ENCODE measurements at regions not wholly inside any gene's neighbourhood (a gene's known extent, or its start where the extent isn't known, plus 50 kb on each side); places are given as distances from the start of the nearest gene placed in this dataset.

DNA sequence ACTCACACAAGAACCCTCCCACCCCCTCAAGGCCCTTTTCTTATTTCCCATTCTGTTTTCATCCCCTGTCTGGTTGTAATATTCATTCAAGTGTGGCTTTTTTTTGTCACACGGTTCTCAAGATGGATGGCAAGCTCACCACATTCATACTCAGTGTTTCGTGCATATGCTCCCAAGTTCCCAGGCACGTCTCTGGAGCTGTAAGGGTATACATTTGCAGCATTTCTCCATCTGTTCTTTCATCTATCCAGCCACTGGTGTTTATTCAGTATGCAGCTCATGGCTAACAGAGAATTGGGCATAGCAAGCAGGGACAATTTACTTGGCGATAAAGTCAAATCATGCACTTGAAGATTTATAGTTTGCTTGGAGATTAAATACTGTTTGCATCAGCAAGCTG lies 212.1 kb downstream of the GRIN2B start:
- DNase-seq = peak in 3 of 58 donors; percentile 4 to 16 (median 11)

DNA sequence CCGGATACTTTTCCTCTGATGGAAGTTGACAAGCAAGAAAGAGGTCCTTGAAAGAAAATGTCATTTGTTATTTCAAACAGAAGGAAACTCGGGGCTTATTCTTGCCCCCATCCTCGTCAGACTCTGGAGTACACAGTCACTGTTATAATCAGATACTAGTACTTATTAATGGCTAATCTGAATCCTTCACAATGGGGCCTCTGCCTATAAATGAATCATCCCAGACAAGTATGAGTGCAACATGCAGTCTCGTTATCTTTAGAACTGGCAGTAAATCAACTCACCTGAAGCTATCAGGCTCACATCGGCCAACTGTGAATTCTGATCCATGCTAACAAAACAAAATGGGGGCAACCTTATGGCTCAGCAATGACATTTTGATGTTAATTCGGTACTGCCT lies 216.7 kb downstream of the GRIN2B start:
- DNase-seq = no peak

DNA sequence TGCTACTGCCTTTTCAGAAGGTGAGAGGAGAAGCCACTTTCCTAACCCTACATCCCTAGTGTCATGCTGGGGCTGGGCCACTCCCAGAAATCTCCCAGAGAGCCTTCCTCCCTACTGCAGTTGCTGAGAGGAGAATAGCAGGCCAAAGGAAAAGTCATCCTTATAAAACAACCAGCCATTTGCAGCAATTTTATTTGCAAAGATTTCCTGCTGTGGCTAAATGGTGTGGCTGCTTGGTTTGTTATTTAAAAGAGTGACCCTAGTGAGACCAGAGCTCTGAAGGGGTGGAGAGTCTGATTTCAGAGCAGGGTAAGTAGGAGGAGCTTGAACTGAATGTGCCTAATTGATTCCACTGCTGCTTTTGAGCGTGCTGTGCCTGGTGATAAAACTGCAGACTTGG lies 232.0 kb downstream of the GRIN2B start:
- DNase-seq = no peak

DNA sequence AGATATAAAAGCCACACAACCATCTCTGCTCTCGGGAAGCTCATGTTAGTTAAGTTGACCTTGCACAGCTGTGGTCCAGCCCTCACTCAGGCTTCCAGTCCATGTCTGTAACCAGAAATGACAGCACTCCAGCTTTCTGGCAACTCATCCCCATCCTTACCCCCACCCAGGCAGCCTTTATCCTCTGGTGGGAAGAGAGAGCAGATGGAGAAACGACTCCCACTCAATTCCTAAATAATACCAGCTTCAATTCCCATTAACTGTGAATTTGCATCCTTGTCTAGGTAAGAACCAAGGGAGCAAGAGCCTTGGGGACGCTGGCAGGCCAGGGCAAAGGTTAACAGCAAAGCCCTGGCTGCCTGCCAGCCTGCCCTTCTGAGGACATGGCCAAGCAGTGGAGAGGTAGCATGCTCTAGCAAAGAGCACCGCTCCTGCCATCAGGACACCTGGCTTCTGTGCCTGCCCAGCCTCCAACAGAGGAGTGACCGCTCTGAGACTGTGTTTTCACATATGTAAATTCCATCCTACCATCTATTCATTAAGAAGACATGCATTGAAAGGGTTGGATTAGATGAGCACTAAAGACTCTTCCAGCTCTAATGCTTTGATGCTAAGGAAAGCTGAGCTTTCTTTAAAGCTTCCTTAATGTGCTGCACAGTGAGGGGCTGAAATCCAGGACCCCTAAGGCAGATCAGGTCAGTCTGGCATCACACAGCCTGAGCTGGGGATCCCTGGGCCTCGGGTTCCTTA lies 236.1 kb downstream of the GRIN2B start:
- no peak for DNase-seq

DNA sequence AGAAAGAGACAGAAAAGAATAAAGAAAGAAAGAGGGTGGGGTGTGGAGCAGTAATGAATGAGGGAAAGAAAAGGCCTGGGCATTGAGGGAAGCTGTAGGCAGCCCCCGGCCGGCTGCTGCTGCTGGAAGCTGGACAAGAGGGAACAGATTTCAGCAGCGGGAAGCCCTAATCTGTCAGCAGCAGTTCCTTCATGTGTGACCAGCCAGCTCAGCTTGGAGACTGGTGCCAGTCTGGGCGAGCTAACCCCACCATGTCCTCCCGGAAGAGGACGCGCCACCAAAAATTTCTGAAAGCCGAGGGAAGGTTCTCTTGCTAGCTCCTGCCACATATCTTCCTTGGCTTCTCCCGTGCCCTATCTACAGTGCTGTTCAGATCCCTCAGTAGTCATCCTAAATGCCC lies 236.8 kb downstream of the GRIN2B start:
- peak in 6 of 58 donors; percentile 5 to 41 (median 12) for DNase-seq

DNA sequence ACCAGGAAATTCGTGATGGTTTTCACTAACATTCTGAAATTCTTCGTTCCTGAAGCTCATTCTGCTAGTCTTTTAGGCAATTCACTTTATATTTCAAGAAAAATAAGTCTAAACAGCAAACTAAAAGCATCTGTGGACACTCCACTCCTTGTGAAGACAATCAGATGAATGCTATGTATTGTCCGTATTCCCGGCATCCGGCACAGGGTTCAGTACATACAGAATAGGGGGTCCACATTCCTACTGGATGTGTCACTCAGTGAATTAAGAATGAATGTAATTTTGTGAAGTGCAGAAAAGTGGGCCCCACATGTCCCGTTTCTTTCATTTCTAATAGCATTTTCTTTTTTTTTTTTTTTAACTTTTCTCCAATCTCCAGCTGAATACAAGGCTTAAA lies 241.3 kb downstream of the GRIN2B start:
- DNase-seq = no peak

DNA sequence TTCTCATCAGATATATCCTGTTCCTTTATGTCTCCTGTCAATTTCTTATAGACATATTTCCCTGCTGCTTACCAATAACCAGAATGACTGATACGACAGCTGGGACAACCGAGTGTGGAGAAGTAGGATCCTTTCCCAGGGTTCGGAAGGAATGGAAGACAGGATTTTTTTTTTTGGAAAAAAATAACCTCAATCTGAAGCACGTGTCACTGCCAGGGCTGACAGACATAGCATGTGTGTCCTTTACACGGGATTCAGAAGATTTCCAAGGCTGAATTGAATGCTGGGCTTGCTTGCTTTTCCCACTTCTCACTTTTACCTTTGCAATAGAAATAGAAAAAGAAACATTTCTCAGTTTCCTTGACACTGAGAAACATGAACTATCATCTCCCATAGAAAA lies 245.7 kb downstream of the GRIN2B start:
- DNase-seq = no peak

DNA sequence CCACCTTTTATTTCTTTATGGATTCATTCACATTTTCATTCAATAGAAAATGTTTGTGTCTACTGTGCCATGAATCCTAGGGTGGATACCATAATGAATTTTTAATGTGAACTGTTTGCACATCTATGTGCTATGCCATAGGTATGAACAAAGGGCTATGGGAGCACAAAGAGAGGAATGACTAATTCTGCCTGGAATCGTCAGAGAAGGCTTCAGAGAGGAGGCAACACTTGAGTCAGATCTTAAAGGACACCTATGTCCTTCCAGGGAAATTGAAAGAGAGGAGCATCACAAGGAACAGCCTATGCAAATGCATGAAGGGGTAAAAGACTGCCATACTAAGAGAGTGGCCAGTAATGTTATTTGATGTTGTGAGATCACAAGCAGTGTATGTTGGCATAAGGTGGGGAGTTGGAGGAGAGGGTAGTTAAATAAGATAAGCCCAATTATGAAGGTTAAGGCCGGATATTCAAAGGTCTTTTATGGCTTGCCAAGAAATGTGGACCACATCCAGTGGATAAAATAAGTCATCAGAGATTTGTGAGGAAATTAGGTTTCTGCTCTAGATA lies 246.7 kb downstream of the GRIN2B start:
- no peak for DNase-seq

DNA sequence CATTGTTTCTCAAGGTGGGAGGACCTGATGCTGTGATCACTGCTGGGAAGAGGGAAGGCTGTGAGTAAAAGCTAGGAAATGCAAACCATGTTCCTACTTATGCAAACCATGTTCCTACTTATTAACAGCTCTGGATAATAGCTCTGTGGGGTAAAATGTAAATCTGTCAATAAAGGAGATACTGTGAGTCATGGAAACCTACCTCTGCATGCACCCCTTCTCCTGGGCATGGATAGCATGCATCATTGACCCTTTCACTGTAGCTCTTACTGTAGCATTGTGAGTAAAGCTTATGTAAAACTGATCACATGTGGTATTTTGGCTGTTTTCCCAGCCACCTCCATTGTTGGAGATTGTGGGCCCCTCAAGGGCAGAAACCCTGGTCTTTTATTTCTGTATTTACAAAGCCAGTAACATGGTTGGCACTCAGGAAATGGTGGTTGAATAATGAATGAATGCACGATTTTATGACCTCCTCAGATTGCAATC lies 253.7 kb downstream of the GRIN2B start:
- DNase-seq = no peak

DNA sequence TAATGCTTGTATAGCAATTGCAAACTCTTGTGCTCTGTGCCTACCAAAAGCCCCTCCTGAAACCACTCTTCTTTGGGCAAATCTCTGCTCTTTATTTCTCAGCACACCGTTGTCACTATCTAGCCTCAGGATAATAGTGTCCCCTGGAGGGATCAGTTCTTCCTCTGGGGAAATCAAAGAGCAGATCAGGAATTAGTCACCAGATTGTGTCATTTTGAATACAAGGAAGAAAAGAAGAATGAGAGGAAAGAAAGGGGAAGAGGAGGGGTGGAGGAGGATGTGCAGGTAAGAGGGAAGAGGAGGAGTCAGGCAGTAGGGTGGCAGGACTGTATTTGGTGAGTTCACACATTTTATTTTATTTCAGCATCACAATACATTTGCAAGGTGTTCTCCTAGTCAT lies 256.4 kb downstream of the GRIN2B start:
- no peak for DNase-seq

DNA sequence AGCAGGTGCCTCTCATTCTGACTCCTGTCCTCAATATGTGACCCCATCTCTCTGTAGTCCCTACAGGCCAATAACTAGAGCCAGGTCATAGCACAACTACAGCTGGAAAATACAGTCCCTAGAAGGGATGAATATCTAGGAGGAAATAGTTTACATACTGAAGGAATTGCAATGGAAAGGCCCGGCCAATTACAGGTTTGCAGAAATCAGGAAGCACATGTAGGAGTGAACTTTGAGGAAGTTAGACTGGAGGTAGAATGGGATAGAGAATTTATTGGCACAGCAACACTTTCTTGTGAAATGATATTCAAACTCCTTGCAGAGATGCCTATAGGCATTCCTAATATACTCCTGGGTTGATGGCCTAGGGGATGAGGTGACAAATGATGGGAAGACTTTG lies 257.3 kb downstream of the GRIN2B start:
- no peak for DNase-seq

DNA sequence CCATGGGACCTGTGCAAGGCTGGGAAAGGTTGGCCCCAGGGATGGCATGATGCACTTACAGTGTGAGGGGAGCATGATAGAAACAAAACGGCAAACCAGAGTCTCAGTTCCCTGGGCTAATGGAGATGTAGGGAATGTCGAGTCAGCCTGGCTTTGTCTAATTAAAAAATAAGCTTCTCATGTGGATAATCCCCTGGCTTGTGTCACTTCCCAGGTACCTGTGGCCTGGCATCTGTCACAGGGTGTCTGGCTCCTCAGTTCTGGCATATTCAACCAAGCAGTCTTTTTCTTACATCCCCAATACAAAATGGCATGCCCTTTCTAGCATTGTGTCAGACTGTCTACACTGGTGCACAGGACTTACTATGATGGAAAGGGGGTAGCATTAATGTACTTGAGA lies 261.4 kb downstream of the GRIN2B start:
- DNase-seq = no peak

DNA sequence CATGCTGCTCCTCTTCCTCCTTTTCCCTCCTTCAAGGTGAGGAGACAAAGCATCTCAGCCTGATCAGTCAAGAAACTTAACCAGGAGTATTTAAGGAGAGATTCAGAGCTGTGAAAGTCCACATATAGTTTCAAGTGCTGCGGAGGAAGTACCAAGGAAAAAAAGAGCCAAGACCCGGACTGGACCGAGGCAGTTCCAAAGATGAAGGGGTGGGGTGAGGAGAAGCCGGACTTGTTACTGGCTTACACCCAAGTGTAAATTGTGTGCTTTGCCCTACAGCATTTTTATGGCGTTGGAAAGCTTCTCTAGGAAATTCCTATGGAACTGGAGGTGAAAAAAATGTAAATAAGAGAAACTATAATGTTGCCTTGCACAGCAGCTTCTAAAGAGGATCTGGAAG lies 263.1 kb downstream of the GRIN2B start:
- DNase-seq = no peak

DNA sequence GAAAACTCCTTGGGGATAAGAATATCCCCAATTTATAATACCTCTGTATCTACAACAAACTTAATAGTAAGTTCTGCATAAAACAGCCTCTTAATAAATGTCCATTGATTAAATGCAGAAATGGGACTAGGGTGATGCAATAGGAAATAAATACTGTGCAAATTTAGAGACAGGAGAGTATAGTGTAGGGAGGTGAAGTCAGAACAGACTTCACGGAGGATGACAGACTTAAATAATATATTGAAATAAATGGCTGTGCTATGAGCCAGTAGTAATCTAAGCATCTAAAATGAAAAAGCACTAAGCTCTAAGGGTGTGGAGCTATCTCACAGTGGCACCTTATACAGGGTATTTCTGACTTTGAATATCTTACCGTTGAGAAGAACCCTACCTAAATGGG lies 265.3 kb downstream of the GRIN2B start:
- no peak for DNase-seq

DNA sequence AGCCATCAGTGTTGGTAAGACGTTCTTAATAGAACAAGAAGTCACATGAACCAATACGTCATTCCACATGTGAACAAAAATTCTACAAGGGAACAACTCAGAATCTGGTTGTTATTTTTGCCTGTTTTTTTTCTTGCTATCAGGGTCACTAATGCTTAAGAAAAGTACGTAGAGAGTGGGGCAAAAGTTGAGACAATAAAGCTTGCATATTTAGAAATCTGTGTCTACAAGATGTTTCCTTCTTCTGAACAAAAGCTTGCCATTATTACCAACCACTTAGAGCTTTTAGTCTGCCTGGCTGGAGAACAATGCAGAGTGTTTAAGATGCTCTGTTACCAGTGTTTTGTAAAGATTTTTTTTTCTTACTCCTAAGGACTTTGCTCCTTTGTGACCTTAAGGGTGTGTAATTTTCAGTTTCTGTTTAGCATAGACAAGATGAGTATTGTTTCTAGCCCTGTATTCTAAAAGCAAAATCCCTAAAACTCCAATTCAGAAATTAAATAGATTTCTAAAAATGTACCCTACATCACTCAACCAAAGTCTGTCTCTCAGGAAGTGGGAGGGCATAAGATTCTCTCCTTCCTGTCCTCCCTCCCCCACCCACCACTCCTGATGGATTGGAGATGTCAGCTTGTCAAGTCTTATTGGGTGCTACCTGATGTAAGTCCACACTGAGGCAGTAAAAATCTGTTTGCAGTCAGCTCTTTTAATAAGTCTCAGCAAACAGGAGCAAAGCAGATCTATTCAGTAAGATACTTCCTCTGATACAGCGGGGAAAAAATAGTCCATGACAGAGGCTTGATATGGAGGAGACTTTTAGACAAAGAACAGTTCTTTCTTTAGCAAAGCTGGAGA lies 267.6 kb downstream of the GRIN2B start:
- no peak for DNase-seq

DNA sequence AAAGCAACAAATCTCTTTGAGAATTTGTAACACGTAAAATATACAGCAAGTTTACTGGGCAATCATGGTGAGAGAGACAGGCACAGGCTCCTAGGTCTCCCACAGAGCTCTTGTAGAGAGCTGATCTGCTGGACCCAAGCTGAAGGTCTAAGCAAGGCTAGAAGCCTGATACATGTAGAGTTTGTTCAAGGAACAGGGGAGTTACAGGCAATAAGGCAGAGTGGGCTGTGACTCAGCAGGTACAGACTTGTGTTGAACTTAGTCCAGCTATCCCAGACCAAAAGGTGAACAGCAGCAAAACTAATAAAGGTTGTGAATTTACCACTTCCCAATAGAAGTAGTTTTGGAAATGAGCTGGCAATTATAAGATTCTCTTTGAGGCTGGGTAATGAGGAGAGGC lies 273.6 kb downstream of the GRIN2B start:
- DNase-seq = no peak

DNA sequence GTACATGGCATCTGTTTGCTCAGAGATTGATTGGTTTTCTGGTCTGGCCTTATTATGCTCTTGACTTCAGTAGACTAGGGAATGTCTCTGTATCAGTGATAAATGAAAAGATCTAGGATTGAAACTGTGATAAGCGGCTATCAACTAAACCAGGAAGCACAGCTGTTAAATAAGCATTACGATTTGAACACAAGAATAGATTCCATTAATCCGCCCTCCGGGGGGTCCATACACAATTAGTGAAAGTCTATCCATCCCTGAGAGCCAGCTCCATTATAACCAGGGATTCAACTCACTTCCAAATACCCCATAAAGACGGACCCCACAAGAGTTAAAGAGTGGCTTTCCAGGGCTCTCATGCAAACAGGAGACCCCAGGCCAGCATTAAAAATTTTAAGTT lies 279.0 kb downstream of the GRIN2B start:
- no peak for DNase-seq

DNA sequence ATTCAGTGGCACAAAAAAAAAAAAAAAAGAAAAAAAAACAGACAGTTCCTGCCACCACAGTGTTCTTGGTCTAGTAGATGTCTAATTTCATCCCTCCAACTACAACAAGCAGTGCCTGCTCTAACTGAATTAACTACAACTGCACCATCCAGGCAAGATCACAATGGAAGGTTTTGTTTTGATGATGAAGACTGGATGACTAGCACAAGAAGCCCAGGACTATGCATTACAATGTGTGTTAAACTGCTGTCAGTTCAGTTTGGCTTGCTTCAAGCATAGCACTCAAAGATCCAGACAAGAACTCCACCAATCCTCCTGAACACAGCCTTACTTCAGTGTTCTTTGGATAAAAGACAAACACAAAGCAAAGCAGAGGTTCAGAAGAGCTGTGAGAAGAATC lies 279.9 kb downstream of the GRIN2B start:
- no peak for DNase-seq

DNA sequence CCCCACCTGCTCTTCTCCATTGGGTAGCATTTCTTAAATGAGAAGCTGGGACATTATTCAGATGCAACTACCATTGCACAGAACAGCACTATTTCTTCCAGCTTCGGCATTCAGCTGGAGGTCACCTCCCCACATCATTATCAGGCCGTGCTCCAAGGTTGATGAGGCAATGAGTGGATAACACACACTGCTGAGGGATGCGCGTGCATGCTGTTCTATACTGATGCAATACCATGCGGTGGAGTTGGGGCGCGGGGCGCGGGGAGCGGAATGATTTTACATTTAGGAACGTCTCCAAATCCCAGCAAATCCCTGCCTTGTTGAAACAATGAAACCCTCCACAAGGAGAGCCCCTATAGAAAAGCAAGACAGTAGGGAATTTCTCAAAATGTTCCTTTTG lies 283.4 kb downstream of the GRIN2B start:
- no peak for DNase-seq

DNA sequence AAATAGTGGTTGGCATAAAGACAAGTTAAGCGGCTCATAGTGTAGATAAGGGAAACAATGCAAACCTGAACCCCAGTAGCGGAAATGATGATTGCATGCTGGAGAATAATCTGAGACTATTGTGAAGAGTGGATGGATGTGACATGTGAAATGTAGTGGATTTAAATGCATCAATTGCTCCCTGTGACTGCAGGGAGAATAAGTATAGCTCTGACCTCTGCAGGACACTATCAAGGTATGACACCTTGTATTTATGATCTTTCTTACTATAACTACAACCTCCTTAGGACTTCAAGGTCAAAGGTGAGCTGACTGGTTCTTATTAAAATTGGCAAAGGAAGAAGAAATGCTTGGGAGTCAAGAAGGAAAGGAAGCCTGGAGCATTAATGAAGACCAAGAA lies 285.6 kb downstream of the GRIN2B start:
- DNase-seq = no peak

DNA sequence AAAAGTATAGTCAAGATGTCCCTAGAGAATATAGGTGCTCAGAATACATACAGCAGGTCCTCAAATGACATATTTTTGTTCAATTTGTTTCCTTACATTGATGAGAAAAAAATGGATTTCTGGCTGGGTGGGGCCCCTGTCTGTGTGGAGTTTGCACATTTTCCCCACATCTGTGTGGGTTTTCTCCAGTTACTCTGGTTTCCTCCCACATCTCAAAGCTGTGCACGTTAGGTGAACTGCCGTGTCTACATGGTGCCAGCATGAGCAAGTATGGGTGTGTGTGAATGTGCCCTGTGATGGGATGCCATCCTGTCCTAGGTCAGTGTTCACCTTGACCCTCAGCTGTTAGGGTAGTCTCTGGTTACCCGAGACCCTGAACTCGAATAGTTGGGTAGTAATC lies 289.1 kb downstream of the GRIN2B start:
- DNase-seq = no peak

DNA sequence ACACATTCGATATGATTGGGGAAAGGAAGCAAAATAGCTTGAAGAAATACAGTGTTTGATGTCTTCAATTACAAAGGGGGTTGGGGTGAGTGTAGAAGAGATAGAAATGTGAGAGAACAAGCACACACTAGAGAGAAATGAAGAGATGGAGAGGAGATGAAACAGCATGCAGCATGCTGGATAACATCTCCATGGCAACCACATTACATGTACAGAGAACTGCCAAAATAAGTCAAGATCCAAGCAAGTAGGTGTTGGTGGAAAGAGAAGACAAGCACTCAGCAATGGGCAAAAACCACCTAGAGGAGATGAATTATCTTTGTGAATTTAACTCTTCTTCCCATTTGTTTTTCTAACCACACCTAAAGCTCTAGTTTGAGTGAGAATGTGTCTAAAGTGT lies 289.8 kb downstream of the GRIN2B start:
- DNase-seq = peak in 5 of 58 donors; percentile 3 to 54 (median 45)

All from anterior cingulate cortex (tissue), 58 donors.